GM23338 (cell line): ENCODE measurements at regions not wholly inside any gene's neighbourhood (a gene's known extent, or its start where the extent isn't known, plus 50 kb on each side); places are given as distances from the start of the nearest gene placed in this dataset.

Experiments used
- ATAC-seq: fragments of 200-7000 bp; cut with Tn5 transposase; 3 replicates; pipeline ENCODE4 v1.9.1; 2020
- DNase-seq: peaks from one replicate; pipeline ENCODE4 v3.0.0-alpha.2; 2015; ENCODE audit warnings: low spot score
- H2AFZ ChIP-seq: fragments of 200-600 bp; sonication (generic); 2 replicates; pipeline ENCODE4 v1.8.0; 2016; ENCODE audit warnings: antibody characterized with exemption, mild to moderate bottlenecking, moderate library complexity
- H3F3A ChIP-seq: fragments of 200-600 bp; sonication (generic); replicated peaks from 2 replicates; pipeline ENCODE4 v1.8.0; 2017; ENCODE audit warnings: antibody characterized with exemption, mixed run types, low read depth
- H3K27ac ChIP-seq: fragments of 200-600 bp; sonication (generic); 2 replicates; pipeline ENCODE4 v1.6.1; 2016; ENCODE audit warnings: low read depth
- H3K27me3 ChIP-seq: fragments of 200-600 bp; sonication (generic); 2 replicates; pipeline ENCODE4 v1.8.0; 2016; ENCODE audit warnings: mild to moderate bottlenecking, mixed run types, moderate library complexity; ENCODE audit not compliant: insufficient read depth
- H3K36me3 ChIP-seq: fragments of 200-600 bp; sonication (generic); 2 replicates; pipeline ENCODE4 v1.8.0; 2016; ENCODE audit warnings: mild to moderate bottlenecking; ENCODE audit not compliant: insufficient read depth
- H3K4me1 ChIP-seq: fragments of 200-600 bp; sonication (generic); 2 replicates; pipeline ENCODE4 v1.8.0; 2016; ENCODE audit warnings: mild to moderate bottlenecking, moderate library complexity; ENCODE audit not compliant: insufficient read depth
- H3K4me2 ChIP-seq: fragments of 200-600 bp; sonication (generic); 2 replicates; pipeline ENCODE4 v1.7.1; 2017; ENCODE audit warnings: mixed run types
- H3K4me3 ChIP-seq: fragments of 200-600 bp; sonication (generic); 2 replicates; pipeline ENCODE4 v1.6.1; 2016; ENCODE audit warnings: mixed run types
- H3K79me2 ChIP-seq: fragments of 200-600 bp; sonication (generic); replicated peaks from 2 replicates; pipeline ENCODE4 v1.8.0; 2017; ENCODE audit warnings: mild to moderate bottlenecking; ENCODE audit not compliant: insufficient read depth
- H3K9me2 ChIP-seq: fragments of 200-600 bp; sonication (generic); 2 replicates; pipeline ENCODE4 v1.8.0; 2017; ENCODE audit not compliant: insufficient read depth
- H4K20me1 ChIP-seq: fragments of 200-600 bp; sonication (generic); replicated peaks from 2 replicates; pipeline ENCODE4 v1.8.0; 2017; ENCODE audit warnings: mild to moderate bottlenecking; ENCODE audit not compliant: insufficient read depth
- H3K27ac Mint-ChIP-seq: 2 replicates; pipeline ENCODE4 v1.8.0; 2020; ENCODE audit warnings: inconsistent platforms, mild to moderate bottlenecking, moderate library complexity, mixed read lengths
- H3K27me3 Mint-ChIP-seq: 3 replicates; pipeline ENCODE4 v1.8.0; 2022; ENCODE audit warnings: low read depth, mild to moderate bottlenecking, moderate library complexity, mixed read lengths, inconsistent platforms; ENCODE audit not compliant: insufficient read depth, poor library complexity
- H3K36me3 Mint-ChIP-seq: 3 replicates; pipeline ENCODE4 v1.8.0; 2021; ENCODE audit warnings: low read depth, mild to moderate bottlenecking, inconsistent platforms, moderate library complexity, mixed read lengths
- H3K4me1 Mint-ChIP-seq: 3 replicates; pipeline ENCODE4 v1.8.0; 2020; ENCODE audit warnings: mild to moderate bottlenecking, inconsistent platforms, mixed read lengths
- H3K4me3 Mint-ChIP-seq: 3 replicates; pipeline ENCODE4 v1.8.0; 2021; ENCODE audit warnings: moderate library complexity, mild to moderate bottlenecking, inconsistent platforms, mixed read lengths
- H3K9me3 Mint-ChIP-seq: 3 replicates; pipeline ENCODE4 v1.8.0; 2020; ENCODE audit warnings: moderate library complexity, mild to moderate bottlenecking, inconsistent platforms, mixed read lengths
- CREB1 ChIP-seq: fragments of 250-450 bp; sonication (Bioruptor Pico); IDR thresholded peaks from 2 replicates; pipeline ENCODE4 v1.5.0; 2020; ENCODE audit warnings: low read depth, mild to moderate bottlenecking, moderate library complexity
- CTCF ChIP-seq, 2 experiments: fragments of 200-600 bp in 1 of 2; sonication (generic) in 1 of 2; conservative IDR thresholded peaks; 2 replicates each; pipeline versions ENCODE4 v1.5.1 to v1.6.1; 2016 to 2017; ENCODE audit warnings: antibody characterized with exemption in 2 of 2, low read depth in 2 of 2, mild to moderate bottlenecking in 2 of 2, moderate library complexity in 1 of 2
- EZH2 ChIP-seq: fragments of 200-600 bp; sonication (generic); IDR thresholded peaks from one replicate; pipeline ENCODE4 v1.8.0; 2017; ENCODE audit warnings: antibody characterized with exemption, mild to moderate bottlenecking, low read depth; ENCODE audit not compliant: unreplicated experiment
- EZH2phosphoT487 ChIP-seq: fragments of 200-600 bp; sonication (generic); IDR thresholded peaks from one replicate; pipeline ENCODE4 v1.8.1; 2018; ENCODE audit warnings: antibody characterized with exemption; ENCODE audit not compliant: unreplicated experiment
- JUNB ChIP-seq: IDR thresholded peaks from one replicate; pipeline ENCODE4 v1.6.1; 2016; ENCODE audit warnings: antibody characterized with exemption; ENCODE audit not compliant: unreplicated experiment
- NANOG ChIP-seq: IDR thresholded peaks from 2 replicates; pipeline ENCODE4 v1.6.1; 2016; ENCODE audit warnings: antibody characterized with exemption, borderline replicate concordance
- POLR2AphosphoS5 ChIP-seq: IDR thresholded peaks from 2 replicates; pipeline ENCODE4 v1.6.1; 2016; ENCODE audit warnings: antibody characterized with exemption, low read depth
- REST ChIP-seq: IDR thresholded peaks from one replicate; pipeline ENCODE4 v1.6.1; 2018; ENCODE audit warnings: antibody characterized with exemption; ENCODE audit not compliant: unreplicated experiment
- STAT1 ChIP-seq: IDR thresholded peaks from one replicate; pipeline ENCODE4 v1.6.1; 2016; ENCODE audit warnings: antibody characterized with exemption; ENCODE audit not compliant: unreplicated experiment
- ZNF114 ChIP-seq: fragments of 250-450 bp; sonication (Bioruptor Pico); IDR thresholded peaks from 2 replicates; pipeline ENCODE4 v1.5.0; 2020; ENCODE audit warnings: mild to moderate bottlenecking, moderate library complexity
- ZNF331 ChIP-seq: fragments of 250-450 bp; sonication (Bioruptor Pico); IDR thresholded peaks from 2 replicates; pipeline ENCODE4 v1.5.0; 2020; ENCODE audit warnings: low read depth, mild to moderate bottlenecking, moderate library complexity
- TF ChIP-seq, protein P1 (sequence below): fragments of 250-450 bp; sonication (Bioruptor Pico); IDR thresholded peaks from 2 replicates; pipeline ENCODE4 v1.5.0; 2020; ENCODE audit warnings: mild to moderate bottlenecking, moderate library complexity
- TF ChIP-seq, protein P2 (sequence below): IDR thresholded peaks from 2 replicates; pipeline ENCODE4 v1.6.1; 2016; ENCODE audit warnings: antibody characterized with exemption

GRCh38 chr7:9870674-9871073 is 1103.0 kb upstream of the PHF14 start:
- Histone ChIP-seq H3F3A (no peaks in the 10 kb centered on the region), H2AFZ (no peak overlapping the region)
- H3K4me1 Mint-ChIP-seq, result no peaks in the 10 kb centered on the region

More at GRCh38 chr7:9870674-9871073, 1103.0 kb upstream of the PHF14 start:
- Mint-ChIP-seq H3K27ac (no peak overlapping the region), H3K36me3 (peaks cover 2% of the 10 kb centered on the region; the same call in 1 of the 3 replicates), H3K27me3 (no peaks in the 10 kb centered on the region), H3K4me3 (no peak overlapping the region), H3K9me3 (0 out of 3 replicates have a peak, but pooled peaks cover 6% of the 10 kb centered on the region)
- Histone ChIP-seq H3K4me3 (no peak overlapping the region), H3K4me1 (no peaks in the 10 kb centered on the region), H3K36me3 (no peaks in the 10 kb centered on the region), H3K9me2 (no peaks in the 10 kb centered on the region), H3K27ac (no peak overlapping the region), H3K79me2 (no peaks in the 10 kb centered on the region), H3K27me3 (no peaks in the 10 kb centered on the region), H3K4me2 (no peak overlapping the region), H4K20me1 (no peaks in the 10 kb centered on the region)
- TF ChIP-seq STAT1 (no peak), NANOG (no peak), REST (no peak), CTCF (conservative IDR thresholded peaks at IDR 0.05; ENCODE audit: low read depth in 2 of 2) (no peak), EZH2phosphoT487 (no peak), POLR2AphosphoS5 (no peak), EZH2 (no peak), ZNF331 (no peak), JUNB (no peak), ZNF114 (CRISPR knock-in tag) (no peak), CREB1 (no peak)
- TF ChIP-seq, protein P1, sequence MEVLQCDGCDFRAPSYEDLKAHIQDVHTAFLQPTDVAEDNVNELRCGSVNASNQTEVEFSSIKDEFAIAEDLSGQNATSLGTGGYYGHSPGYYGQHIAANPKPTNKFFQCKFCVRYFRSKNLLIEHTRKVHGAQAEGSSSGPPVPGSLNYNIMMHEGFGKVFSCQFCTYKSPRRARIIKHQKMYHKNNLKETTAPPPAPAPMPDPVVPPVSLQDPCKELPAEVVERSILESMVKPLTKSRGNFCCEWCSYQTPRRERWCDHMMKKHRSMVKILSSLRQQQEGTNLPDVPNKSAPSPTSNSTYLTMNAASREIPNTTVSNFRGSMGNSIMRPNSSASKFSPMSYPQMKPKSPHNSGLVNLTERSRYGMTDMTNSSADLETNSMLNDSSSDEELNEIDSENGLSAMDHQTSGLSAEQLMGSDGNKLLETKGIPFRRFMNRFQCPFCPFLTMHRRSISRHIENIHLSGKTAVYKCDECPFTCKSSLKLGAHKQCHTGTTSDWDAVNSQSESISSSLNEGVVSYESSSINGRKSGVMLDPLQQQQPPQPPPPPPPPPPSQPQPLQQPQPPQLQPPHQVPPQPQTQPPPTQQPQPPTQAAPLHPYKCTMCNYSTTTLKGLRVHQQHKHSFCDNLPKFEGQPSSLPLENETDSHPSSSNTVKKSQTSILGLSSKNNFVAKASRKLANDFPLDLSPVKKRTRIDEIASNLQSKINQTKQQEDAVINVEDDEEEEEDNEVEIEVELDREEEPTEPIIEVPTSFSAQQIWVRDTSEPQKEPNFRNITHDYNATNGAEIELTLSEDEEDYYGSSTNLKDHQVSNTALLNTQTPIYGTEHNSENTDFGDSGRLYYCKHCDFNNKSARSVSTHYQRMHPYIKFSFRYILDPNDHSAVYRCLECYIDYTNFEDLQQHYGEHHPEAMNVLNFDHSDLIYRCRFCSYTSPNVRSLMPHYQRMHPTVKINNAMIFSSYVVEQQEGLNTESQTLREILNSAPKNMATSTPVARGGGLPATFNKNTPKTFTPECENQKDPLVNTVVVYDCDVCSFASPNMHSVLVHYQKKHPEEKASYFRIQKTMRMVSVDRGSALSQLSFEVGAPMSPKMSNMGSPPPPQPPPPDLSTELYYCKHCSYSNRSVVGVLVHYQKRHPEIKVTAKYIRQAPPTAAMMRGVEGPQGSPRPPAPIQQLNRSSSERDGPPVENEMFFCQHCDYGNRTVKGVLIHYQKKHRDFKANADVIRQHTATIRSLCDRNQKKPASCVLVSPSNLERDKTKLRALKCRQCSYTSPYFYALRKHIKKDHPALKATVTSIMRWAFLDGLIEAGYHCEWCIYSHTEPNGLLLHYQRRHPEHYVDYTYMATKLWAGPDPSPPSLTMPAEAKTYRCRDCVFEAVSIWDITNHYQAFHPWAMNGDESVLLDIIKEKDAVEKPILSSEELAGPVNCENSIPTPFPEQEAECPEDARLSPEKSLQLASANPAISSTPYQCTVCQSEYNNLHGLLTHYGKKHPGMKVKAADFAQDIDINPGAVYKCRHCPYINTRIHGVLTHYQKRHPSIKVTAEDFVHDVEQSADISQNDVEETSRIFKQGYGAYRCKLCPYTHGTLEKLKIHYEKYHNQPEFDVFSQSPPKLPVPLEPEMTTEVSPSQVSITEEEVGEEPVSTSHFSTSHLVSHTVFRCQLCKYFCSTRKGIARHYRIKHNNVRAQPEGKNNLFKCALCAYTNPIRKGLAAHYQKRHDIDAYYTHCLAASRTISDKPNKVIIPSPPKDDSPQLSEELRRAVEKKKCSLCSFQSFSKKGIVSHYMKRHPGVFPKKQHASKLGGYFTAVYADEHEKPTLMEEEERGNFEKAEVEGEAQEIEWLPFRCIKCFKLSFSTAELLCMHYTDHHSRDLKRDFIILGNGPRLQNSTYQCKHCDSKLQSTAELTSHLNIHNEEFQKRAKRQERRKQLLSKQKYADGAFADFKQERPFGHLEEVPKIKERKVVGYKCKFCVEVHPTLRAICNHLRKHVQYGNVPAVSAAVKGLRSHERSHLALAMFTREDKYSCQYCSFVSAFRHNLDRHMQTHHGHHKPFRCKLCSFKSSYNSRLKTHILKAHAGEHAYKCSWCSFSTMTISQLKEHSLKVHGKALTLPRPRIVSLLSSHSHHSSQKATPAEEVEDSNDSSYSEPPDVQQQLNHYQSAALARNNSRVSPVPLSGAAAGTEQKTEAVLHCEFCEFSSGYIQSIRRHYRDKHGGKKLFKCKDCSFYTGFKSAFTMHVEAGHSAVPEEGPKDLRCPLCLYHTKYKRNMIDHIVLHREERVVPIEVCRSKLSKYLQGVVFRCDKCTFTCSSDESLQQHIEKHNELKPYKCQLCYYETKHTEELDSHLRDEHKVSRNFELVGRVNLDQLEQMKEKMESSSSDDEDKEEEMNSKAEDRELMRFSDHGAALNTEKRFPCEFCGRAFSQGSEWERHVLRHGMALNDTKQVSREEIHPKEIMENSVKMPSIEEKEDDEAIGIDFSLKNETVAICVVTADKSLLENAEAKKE (CRISPR knock-in tag), result no peak
- TF ChIP-seq, protein P2, sequence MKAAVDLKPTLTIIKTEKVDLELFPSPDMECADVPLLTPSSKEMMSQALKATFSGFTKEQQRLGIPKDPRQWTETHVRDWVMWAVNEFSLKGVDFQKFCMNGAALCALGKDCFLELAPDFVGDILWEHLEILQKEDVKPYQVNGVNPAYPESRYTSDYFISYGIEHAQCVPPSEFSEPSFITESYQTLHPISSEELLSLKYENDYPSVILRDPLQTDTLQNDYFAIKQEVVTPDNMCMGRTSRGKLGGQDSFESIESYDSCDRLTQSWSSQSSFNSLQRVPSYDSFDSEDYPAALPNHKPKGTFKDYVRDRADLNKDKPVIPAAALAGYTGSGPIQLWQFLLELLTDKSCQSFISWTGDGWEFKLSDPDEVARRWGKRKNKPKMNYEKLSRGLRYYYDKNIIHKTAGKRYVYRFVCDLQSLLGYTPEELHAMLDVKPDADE, result no peak
- no peak for ATAC-seq
- DNase-seq, result no peak
